Muscle of arm (tissue), 1 donor: ENCODE measurements at regions not wholly inside any gene's neighbourhood (a gene's known extent, or its start where the extent isn't known, plus 50 kb on each side); places are given as distances from the start of the nearest gene placed in this dataset.
A peak's percentile ranks its signal among the peaks of the same experiment; 100 is the strongest.
"Not testable (repeated sequence)": the region's sequence is repeated elsewhere in the genome, so short reads cannot be mapped to it uniquely, and the experiment has no call there.

ENCODE experiments used
- DNase-seq: peaks from one replicate; pipeline ENCODE4 v3.0.0-alpha.2; 2013

GRCh38 chr2:3899536-3900155, 196.3 kb downstream of the DCDC2C start:
- peak; percentile 26 for DNase-seq

DNA sequence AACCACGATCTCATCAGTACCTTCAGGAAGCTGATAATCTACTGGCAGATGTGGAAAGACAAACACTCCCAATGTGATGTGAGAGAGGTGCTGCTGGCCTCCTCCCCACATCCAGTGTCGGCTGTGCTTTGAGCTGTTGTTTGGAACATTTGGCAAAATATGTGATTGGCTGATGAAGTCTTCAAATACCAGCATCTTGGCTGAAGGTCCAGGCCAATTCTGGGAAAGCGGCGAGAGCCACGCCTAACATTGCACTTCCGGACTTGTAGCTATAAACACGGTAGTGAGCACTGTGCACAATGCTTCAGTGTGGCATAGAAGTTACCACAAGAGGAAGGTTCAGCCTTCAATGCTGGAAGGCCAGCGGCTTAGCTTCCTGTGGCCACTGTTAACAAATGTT, 198.8 kb downstream of the DCDC2C start:
- no peak for DNase-seq

DNA sequence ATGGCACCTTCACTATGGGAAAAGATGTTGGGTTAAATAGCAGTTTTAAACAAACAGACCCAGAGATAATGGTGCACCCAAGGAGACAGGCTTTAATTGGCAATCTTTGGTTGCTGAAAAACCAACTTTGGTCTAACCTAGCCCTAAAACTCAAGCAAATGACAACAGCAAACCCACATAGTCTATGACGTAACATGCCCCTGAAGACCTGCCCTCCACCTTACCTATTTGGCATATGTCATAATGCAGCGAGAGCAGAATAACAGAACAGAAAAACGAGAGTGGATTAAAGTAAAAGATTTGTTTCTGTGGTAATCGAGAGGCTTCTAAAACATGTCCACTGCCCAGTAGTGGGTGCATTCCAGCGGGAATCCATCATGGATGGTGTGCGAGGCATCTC, 200.7 kb downstream of the DCDC2C start:
- no peak for DNase-seq

- not testable (repeated sequence) for DNase-seq
Observed at GRCh38 chr2:3908498-3908897, 205.1 kb downstream of the DCDC2C start.

GRCh38 chr2:3911882-3912455, 208.6 kb downstream of the DCDC2C start:
- DNase-seq, result no peak

- DNase-seq, result no peak
Observed at GRCh38 chr2:3913166-3913565, 209.8 kb downstream of the DCDC2C start.

- no peak for DNase-seq
Observed at GRCh38 chr2:3914241-3914640, 210.9 kb downstream of the DCDC2C start.

DNA sequence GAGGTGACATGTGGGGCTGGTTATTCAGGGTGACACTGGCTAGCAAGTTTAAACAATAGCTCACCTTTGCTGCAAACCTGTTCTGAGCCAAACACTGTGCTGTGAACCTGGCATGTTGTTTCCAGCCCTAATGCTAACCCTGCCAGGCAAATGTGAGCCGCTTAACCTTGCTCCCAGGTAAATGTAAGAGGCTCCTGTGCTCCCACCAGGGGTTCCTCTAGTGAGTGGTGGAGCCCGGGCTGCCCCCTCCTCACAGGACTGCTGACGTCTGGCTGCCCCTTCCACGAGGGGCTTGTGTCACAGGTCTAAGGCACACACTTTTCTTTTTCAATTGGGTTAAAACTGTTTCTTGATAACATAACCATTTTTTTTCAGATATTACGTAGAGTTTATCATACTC, 223.7 kb downstream of the DCDC2C start:
- DNase-seq, result no peak

GRCh38 chr2:3929374-3929773, 226.0 kb downstream of the DCDC2C start:
- no peak for DNase-seq

DNA sequence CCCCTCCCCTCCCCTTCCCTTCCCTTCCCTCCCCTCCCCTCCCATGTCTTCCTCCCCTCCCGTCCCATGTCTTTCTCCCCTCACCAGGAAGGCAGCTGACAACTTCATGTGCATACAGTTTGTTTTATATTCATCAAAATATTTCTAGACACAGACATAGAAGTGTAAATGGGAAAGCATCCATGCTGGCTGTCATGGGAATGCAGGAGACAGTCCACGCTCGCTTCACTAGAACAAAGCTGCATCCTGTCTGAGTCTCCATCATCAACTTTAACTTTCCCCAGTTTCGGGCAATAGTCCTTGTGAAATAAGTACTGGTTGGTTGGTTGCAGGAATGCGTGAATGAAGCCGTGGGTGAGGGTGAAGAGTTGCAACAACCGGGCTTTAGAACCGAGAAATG, 226.9 kb downstream of the DCDC2C start:
- DNase-seq, result no peak

DNA sequence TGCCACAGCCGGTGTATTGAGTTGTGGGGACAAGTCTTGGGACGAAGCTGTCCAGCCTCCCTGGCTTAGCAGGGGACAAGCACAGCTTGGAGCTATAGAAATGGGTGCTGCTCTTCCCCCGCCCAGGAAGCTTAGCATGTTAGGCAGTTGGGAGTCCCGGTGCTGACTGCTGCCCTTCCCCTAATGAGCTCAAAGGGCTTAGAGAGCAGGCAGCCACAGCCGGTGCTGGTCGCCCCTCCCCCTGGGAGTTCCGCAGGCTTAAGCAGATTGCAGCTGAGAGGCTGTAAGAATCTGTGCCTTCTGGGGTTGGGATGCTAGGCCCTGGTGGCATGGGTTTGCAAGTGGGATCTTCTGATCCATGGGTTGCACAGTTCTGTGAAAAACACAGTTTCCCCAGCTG, 237.3 kb downstream of the DCDC2C start:
- no peak for DNase-seq

DNA sequence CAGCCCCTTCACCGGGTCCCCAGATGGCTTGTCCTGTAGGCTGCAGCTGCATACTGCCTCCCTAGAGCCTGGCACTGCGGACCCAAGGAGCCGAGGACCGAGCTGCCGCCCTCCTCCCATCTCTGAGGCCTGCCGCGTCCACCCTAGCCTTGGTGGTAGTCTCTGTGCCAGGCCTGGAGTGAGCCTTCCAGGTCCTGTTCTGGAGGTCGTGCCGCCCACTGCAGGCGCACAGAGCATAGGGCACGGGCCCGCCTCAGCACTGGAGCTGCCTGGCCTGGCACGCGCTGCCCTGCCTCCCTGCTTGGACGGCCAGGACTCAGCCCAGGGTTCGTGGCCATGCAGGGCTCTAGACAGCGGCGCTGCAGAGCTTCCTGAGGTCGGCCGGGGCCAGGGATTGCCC, 239.5 kb downstream of the DCDC2C start:
- DNase-seq, result no peak

GRCh38 chr2:3944071-3944470, 240.7 kb downstream of the DCDC2C start:
- DNase-seq, result no peak

DNA sequence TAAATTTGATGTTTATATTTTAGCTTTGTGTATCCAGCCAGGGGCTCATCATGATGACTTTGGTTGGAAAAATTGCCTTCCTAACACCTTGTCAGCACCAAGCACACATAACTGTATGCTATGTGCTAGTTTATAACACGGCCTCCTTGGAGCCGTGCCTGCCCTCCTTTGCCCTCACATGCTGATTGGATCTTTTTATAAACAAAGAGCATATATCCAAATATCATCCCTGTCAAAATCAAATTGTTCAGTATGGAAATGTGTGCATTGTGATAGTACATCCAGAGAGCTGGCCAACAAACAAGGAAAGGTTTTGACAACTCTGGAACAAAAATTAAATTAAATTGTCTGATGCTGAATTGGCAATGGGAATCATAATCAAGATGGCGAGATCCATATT, 241.5 kb downstream of the DCDC2C start:
- DNase-seq, result no peak

- DNase-seq, result no peak
Observed at GRCh38 chr2:3948191-3948590, 244.8 kb downstream of the DCDC2C start.

- no peak for DNase-seq
Observed at GRCh38 chr2:3951131-3951954, 248.0 kb downstream of the DCDC2C start.

DNA sequence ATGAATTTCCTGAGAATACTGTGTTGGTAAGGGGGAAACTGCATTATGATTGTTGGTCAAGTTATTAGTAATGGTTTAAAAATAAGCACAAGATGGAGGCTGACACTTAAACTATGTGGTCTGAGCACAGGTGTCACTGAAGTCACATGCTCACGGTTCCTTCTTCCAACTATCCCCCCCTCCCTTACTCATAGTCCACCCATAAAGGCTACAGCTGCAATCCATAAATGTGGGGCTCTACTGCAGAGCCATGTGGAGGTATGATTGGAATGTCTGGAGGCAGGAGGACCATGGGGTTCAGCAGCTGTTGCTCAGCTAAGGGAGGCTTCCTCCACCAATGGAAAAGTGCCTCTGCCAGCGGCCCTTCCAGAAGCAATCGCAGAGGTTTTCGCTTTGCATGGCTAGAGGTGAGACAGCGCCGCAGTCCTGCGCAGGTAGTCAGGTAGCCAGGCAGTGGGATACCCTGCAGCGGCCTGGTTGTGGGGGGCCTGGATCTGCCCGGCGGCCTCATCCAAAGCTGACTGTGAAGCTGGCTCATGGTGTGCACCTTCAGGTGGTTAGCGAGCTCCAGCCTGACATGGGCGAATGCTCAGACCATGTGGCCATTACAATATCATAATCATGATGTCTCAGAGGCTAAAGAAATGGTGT, 249.6 kb downstream of the DCDC2C start:
- DNase-seq, result no peak

- DNase-seq, result no peak
Observed at GRCh38 chr2:3954261-3954660, 250.9 kb downstream of the DCDC2C start.

GRCh38 chr2:3956406-3956805, 253.0 kb downstream of the DCDC2C start:
- no peak for DNase-seq

DNA sequence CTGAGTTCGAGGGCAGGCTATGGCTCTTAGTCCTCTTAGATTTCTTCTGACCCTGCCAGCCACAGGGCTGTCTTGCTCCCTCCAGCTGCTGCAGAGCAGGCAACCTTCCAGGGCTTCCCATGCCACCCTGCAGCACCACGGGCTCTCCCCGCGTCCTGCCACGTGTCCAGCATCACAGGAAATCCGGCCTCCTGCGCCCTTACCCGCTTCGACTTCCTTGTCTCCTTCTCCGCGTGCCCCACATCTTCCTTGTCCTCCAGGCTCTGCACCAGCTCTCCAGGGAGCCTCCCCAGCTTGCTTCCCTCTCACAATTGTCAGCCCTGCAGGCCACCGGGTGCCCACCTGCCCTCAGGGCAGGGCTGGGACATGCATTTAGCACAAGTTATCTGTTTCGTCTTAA, 253.5 kb downstream of the DCDC2C start:
- DNase-seq, result no peak

- DNase-seq, result no peak
Observed at GRCh38 chr2:3958465-3958864, 255.1 kb downstream of the DCDC2C start.

DNA sequence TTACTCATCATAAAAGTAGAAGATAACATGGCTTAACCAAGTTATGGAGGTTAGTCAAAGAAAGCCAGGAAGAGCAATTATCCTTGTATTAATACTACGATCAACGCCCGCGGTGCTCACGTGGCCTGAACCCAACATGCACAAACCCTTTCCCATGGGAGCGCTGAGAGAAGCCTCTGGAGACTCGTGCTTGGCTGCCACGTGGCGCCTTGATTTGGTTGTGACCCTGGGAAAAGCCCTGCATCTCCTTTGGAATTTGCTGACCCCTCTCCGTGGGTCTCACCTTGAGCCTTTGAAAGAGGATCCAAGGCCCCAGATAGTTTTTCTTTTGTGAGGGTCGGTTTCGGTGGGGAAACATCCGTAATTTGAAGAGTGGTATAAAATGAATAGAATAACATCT, 255.6 kb downstream of the DCDC2C start:
- DNase-seq, result no peak

DNA sequence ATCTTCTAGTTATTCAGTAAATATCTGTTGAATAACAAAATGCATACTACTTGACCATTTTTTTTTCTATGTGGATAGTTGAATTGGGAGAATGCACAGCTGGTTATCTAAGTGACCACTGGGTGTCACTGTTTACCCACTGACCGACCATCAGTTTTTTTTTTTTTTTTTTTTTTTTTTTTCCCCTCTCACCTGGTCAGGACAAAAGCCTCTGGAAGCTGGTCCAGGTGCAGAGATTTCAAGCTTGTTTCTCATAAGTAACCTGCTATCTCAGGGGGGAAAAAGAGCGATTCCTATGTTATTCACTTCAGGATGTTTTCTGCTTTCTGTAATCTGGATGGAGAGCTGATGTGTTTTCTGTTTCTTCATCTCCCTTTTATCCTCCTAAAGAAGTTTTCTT, 256.0 kb downstream of the DCDC2C start:
- DNase-seq, result peak; percentile 44
